ENCODE measurements at regions not wholly inside any gene's neighbourhood (a gene's known extent, or its start where the extent isn't known, plus 50 kb on each side); places are given as distances from the start of the nearest gene placed in this dataset.

DNA sequence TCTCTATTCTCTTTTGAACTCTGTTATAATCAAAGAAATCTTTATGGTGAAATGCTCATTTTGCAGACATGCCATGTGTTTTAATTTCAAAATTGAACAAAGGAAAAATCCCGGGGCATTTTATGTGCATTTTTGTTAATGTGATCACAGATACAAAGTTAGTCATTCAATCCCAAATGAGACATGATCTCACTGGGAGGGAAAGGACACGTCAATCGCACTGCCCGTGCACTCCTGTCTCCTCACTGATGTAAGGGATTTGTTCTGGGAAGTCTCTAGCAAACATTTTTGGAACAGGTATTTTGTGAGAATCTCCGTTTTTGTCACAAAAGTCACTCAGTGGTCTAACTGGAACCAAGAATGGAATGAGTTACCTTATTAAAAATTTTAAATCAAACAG, 97.9 kb upstream of the RANBP6 start:
- Histone ChIP-seq H2BK120ac (replicated peaks; ENCODE audit: low read depth, low read length) (no peak overlapping the region), H3K36me3 (ENCODE audit: control insufficient read depth in 2 of 4, insufficient read depth in 4 of 4, low read length in 3 of 4) (no peaks in the 10 kb centered on the region), H3K23me2 (ENCODE audit: low read depth, low read length) (no peaks in the 10 kb centered on the region), H3K27ac (ENCODE audit: low read depth, low read length) (no peak overlapping the region), H3K14ac (ENCODE audit: insufficient read length) (no peak overlapping the region), H3K9me3 (ENCODE audit: insufficient read depth in 2 of 2, low read depth in 1 of 2, low read length in 1 of 2) (peaks cover 10 to 15% of the 10 kb centered on the region in 2 experiments; a peak in 1 of 4 replicates), H3K4me1 (replicated peaks in 1 of 4; ENCODE audit: control insufficient read depth in 3 of 4, insufficient read depth in 4 of 4, low read length in 3 of 4) (no peaks in the 10 kb centered on the region), H3K9ac (replicated peaks in 1 of 4; ENCODE audit: extremely low read depth in 1 of 4, low read depth in 3 of 4, low read length in 3 of 4) (no peak overlapping the region), H3K79me1 (ENCODE audit: low read depth, low read length) (no peaks in the 10 kb centered on the region), H4K20me1 (replicated peaks in 1 of 2; ENCODE audit: control insufficient read depth in 1 of 2, insufficient read depth in 2 of 2, low read length in 2 of 2) (no peaks in the 10 kb centered on the region), H2BK20ac (ENCODE audit: low read length) (no peak overlapping the region), H3K23ac (ENCODE audit: insufficient read length) (no peak overlapping the region), H2BK12ac (ENCODE audit: low read depth, low read length) (no peak overlapping the region), H3K18ac (ENCODE audit: extremely low read depth, low read length) (no peak overlapping the region), H2AK5ac (ENCODE audit: low read depth, low read length) (no peak overlapping the region), H4K5ac (ENCODE audit: insufficient read length, low read depth, low read length) (no peak overlapping the region), H4K91ac (replicated peaks; ENCODE audit: insufficient read length, low read length) (no peak overlapping the region), H3K79me2 (ENCODE audit: control insufficient read depth in 1 of 2, insufficient read depth in 2 of 2, low read length in 2 of 2) (no peaks in the 10 kb centered on the region), H3K4ac (replicated peaks; ENCODE audit: insufficient read length, low read depth, low read length) (no peak overlapping the region), H4K8ac (ENCODE audit: extremely low read depth, insufficient read depth, low read length) (no peak overlapping the region), H2AFZ (ENCODE audit: low read length) (no peak overlapping the region), H3K27me3 (replicated peaks in 1 of 4; ENCODE audit: control insufficient read depth in 3 of 4, extremely low read depth in 1 of 4, insufficient read depth in 3 of 4, low read length in 3 of 4) (no peaks in the 10 kb centered on the region), H3K56ac (replicated peaks; ENCODE audit: insufficient read length, low read depth, low read length) (no peak overlapping the region), H2BK5ac (ENCODE audit: low read depth, low read length) (no peak overlapping the region), H2BK15ac (ENCODE audit: low read length) (no peak overlapping the region), H3K4me2 (ENCODE audit: insufficient read depth in 1 of 2, low read depth in 2 of 2, low read length in 2 of 2) (no peak overlapping the region), H3K4me3 (ENCODE audit: extremely low read depth in 1 of 4, insufficient read depth in 2 of 4, low read depth in 3 of 4, low read length in 4 of 4) (no peak overlapping the region)
- no peak for DNase-seq (ENCODE audit: low read depth in 1 of 2, low spot score in 2 of 2)
- ChIA-PET CTCF (ENCODE audit: partially characterized antibody) (no interaction called here), POLR2A (ENCODE audit: partially characterized antibody) (no interaction called here)
- WGBS, 2 experiments (ENCODE audit: extremely low coverage in 1 of 2, insufficient coverage in 1 of 2, insufficient read length in 1 of 2, insufficient replicate concordance in 2 of 2, low coverage in 1 of 2, low lambda C conversion rate in 2 of 2, missing lambda C conversion rate in 1 of 2): 96% methylated on average over 5 of the region's 5 CpGs; no CpG with 5 or more reads in 1 of the 2 experiments
- FAIRE-seq: no peak
- TF ChIP-seq RXRA (IDR thresholded peaks at IDR 0.05; ENCODE audit: insufficient read depth, low read depth, low read length) (no peak), POLR2AphosphoS5 (IDR thresholded peaks at IDR 0.05; ENCODE audit: low read depth, low read length) (no peak), TCF12 (IDR thresholded peaks at IDR 0.05; ENCODE audit: low read depth, low read length) (no peak), KDM1A (IDR thresholded peaks at IDR 0.05; ENCODE audit: borderline replicate concordance, low read length) (no peak), ZNF274 (IDR thresholded peaks at IDR 0.05; ENCODE audit: borderline replicate concordance, extremely low read depth, low read length) (no peak), YY1 (IDR thresholded peaks at IDR 0.05; ENCODE audit: low read depth, low read length) (no peak), CHD2 (IDR thresholded peaks at IDR 0.05; ENCODE audit: low read length) (no peak), TBP (IDR thresholded peaks at IDR 0.05; ENCODE audit: low read depth, low read length) (no peak), EZH2 (IDR thresholded peaks at IDR 0.05; ENCODE audit: low read depth, low read length, severe bottlenecking) (no peak), HDAC2 (IDR thresholded peaks at IDR 0.05; ENCODE audit: borderline replicate concordance in 1 of 2, low read depth in 2 of 2, low read length in 2 of 2) (no peak), MAFK (IDR thresholded peaks at IDR 0.05; ENCODE audit: low read depth, low read length) (no peak), SUZ12 (IDR thresholded peaks at IDR 0.05; ENCODE audit: low read length) (no peak)

Measured in H1 (cell line).